Epithelial cell of esophagus (primary cell): ENCODE measurements at regions not wholly inside any gene's neighbourhood (a gene's known extent, or its start where the extent isn't known, plus 50 kb on each side); places are given as distances from the start of the nearest gene placed in this dataset.

Experiments used
- DNase-seq: peaks from one replicate; pipeline ENCODE4 v3.0.0; 2010; ENCODE audit warnings: low read depth
- H3K4me3 ChIP-seq: 2 replicates; pipeline ENCODE4 v1.5.1; 2011; ENCODE audit warnings: mild to moderate bottlenecking, low read length, control low read depth
- TF ChIP-seq, protein P1 (sequence below): IDR thresholded peaks from 2 replicates; pipeline ENCODE4 v1.5.1; 2011; ENCODE audit warnings: low read depth, mild to moderate bottlenecking, low read length, control low read depth, inconsistent platforms; ENCODE audit not compliant: insufficient read depth; ENCODE audit errors: missing control alignments

DNA sequence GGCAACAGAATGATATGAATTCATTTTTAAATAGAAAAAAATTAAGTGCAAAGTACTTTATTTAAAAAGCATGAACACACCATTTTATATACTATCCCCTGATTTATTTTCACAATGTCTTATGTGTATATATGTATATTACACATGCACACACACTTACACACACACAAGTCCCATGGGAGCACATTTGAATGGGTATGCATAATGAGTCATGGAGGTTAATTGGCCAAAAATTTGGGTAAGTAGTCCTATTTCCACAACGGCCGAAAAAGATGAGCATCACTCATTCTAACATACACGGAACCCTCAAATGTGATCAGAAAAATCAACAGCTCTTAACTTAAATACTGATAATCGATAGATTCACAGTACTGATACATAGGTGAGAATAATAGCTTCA is 97.4 kb upstream of the NABP1 start:
- DNase-seq = no peak
- TF ChIP-seq, protein P1, sequence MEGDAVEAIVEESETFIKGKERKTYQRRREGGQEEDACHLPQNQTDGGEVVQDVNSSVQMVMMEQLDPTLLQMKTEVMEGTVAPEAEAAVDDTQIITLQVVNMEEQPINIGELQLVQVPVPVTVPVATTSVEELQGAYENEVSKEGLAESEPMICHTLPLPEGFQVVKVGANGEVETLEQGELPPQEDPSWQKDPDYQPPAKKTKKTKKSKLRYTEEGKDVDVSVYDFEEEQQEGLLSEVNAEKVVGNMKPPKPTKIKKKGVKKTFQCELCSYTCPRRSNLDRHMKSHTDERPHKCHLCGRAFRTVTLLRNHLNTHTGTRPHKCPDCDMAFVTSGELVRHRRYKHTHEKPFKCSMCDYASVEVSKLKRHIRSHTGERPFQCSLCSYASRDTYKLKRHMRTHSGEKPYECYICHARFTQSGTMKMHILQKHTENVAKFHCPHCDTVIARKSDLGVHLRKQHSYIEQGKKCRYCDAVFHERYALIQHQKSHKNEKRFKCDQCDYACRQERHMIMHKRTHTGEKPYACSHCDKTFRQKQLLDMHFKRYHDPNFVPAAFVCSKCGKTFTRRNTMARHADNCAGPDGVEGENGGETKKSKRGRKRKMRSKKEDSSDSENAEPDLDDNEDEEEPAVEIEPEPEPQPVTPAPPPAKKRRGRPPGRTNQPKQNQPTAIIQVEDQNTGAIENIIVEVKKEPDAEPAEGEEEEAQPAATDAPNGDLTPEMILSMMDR = no peak
- H3K4me3 ChIP-seq = no peak overlapping the region

DNA sequence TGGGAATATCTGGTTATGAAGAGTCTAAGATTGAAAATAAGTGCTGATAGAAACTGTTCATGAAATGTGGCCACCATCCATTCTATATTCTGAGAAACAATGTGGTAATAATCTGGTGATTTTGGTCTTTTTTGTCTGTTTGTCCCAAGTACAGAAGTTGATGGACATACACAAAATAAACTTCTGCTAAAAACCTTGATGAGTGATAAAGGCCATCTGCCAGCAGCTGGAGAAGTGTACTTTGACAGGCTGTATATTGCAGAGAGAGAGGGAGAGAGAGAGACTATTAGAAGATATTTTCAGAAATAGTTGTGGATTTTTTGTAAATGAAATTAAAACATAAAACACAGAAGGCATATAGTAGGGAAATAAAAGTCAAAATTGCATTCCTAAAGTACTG is 96.9 kb upstream of the NABP1 start:
- no peak overlapping the region for H3K4me3 ChIP-seq
- no peak for DNase-seq
- TF ChIP-seq, protein P1 = no peak

DNA sequence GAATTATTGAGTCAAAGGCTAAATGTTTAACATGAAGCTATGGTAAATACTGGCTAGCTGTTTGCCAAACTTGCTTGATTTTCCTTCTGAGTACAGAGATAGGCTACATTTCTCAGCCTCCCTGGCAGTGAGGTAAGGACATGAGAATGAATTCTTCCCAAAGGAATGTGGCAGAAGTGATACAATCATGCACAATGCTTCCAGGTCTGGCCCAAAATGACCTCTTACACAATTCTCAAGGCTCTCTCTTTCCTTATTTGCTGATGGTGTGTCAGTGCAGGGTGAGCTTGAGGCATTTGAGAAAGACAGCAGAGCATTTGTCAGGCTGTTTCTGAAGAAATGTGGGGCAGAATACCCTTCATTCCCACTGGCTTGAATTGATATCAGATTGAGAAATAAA is 95.6 kb upstream of the NABP1 start:
- peak; percentile 96 for DNase-seq
- H3K4me3 ChIP-seq = no peak overlapping the region
- TF ChIP-seq, protein P1 = no peak

DNA sequence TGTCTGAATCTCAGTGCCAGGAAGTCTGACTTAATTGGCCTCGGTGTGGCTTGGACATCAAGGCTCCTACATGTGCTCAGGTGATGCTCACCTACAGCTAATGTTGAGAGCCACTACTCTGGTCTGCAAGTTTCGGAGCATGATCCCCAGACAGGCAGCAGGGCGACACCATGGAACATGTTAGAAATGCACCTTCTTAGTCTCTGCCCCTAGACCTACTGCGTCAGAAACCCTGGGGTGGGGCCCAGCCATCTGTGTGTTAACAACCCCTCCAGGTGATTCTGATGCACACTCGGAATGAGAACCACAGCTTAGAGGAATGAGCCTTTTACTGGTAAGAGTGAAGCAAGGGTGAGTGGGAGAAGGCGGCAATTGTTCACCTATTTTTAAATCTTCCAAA is 86.9 kb upstream of the NABP1 start:
- no peak overlapping the region for H3K4me3 ChIP-seq
- DNase-seq = no peak
- TF ChIP-seq, protein P1 = no peak

DNA sequence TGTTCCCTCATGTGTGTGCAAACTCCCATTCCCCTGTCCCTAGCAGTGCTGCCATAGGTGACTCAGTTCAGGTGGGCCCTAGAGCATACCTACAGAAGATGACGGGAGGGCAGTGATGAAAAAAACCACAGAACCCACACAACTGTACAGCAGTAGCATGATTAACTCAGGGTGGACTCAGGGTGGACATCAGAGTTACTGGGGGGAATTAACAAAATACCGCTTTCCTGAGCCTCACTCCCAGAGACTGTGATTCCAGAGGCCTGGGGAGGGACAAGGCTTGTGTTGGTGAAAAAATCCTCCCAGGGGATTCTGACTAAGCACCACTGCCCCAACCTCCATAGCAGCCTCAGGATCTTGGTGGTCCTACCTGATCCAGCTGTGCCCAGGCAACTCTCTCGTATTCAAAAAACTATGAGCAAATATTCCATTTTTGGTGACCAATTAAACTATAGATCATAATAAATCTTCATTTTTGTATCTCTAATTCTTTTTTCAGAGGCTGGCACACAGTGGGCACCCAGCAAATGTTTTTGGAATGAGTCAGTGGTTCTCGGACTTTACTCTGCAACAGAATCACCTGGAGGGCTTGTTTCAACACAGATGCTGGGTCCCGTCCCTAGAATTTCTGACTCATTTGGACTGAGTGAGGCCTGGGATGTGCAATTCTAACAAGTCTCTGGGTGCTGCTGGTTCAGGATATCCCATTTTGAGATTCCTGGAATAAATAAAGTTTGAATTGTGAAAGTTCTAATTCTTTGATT is 84.1 kb upstream of the NABP1 start:
- DNase-seq = peak; percentile 98
- TF ChIP-seq, protein P1 = no peak
- no peak overlapping the region for H3K4me3 ChIP-seq

DNA sequence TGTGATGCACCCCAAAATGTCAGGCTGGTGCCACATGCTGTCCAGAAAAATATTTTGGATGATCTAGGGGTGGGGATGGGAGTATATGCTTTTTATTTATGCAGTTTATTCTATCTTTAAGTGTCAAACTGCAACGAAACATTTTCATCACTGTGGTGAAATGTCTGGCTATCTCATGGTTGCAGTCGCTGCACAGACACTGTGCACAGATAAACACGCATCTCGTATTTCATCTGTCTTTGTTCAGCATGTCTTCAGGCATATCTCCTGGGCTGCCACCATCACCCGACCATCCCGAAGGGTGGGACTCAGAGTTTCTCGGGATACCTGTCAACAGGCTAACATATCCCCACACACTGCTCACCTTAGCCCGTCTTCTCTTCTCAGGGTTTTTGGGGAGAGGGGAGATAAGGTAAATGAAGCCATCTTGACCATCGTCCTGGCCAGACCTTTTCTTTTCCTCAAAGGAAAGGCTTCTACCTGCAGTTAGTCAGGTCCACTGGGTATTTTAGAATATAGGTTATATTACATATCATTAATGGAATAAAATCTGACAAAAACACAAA is 80.7 kb upstream of the NABP1 start:
- TF ChIP-seq, protein P1 = no peak
- no peak overlapping the region for H3K4me3 ChIP-seq
- DNase-seq = no peak

DNA sequence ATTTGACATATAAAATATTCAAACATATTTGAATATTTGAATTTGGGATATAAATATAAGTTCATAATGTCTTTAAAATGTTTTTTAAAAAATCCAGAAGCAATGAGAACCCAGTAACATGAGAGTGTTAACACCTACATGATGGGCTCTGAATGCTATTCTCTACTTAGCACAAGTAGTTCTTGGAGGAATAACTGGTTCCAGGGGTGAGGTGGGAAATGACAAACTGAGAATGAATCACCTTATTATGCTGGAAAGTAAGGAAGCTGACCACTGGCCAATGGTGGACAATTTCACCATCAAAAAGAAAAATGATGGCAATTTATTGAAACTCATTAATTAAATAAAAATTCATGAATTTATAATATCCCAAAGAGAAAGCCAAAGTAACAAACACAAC is 79.6 kb upstream of the NABP1 start:
- TF ChIP-seq, protein P1 = no peak
- H3K4me3 ChIP-seq = no peak overlapping the region
- DNase-seq = peak; percentile 45
